Kidney (tissue), 13 donors: ENCODE measurements at regions not wholly inside any gene's neighbourhood (a gene's known extent, or its start where the extent isn't known, plus 50 kb on each side); places are given as distances from the start of the nearest gene placed in this dataset.

Experiments
- DNase-seq, 5 donors: peaks; one replicate each; pipeline ENCODE4 v3.0.0-alpha.2; 2013 to 2020
- FAIRE-seq: peaks from 2 replicates; lab custom pipeline; 2012; peaks lifted over from hg19 to GRCh38; lab: Jason Lieb, UNC
- H3K27ac ChIP-seq, 2 donors: one replicate each; pipeline ENCODE4 v1.7.0; 2013; ENCODE audit warnings: low read depth in 2 of 2, low read length in 2 of 2, inconsistent platforms in 1 of 2
- H3K27me3 ChIP-seq: one replicate; pipeline ENCODE4 v1.7.1; 2013; ENCODE audit warnings: low read length, inconsistent platforms; ENCODE audit not compliant: control insufficient read depth, insufficient read depth
- H3K36me3 ChIP-seq, 3 donors: one replicate each; pipeline versions ENCODE4 v1.7.0 to v1.7.1; 2013; ENCODE audit warnings: low read length in 3 of 3, control low read depth in 1 of 3, inconsistent platforms in 1 of 3; ENCODE audit not compliant: insufficient read depth in 3 of 3, control insufficient read depth in 2 of 3
- H3K4me1 ChIP-seq, 3 donors: one replicate each; pipeline versions ENCODE4 v1.7.0 to v1.7.1; 2013; ENCODE audit warnings: low read length in 3 of 3, inconsistent platforms in 1 of 3, low read depth in 1 of 3; ENCODE audit not compliant: control insufficient read depth in 2 of 3, insufficient read depth in 2 of 3
- H3K4me3 ChIP-seq, 3 donors: one replicate each; pipeline versions ENCODE4 v1.7.0 to v1.8.1; 2013; ENCODE audit warnings: low read length in 3 of 3, control low read depth in 1 of 3, inconsistent platforms in 1 of 3
- H3K9ac ChIP-seq, 3 donors: one replicate each; pipeline versions ENCODE4 v1.7.0 to v1.7.1; 2013; ENCODE audit warnings: low read length in 3 of 3, control low read depth in 1 of 3, inconsistent platforms in 1 of 3
- H3K9me3 ChIP-seq, 3 donors: one replicate each; pipeline versions ENCODE4 v1.7.0 to v1.7.1; 2013; ENCODE audit warnings: low read length in 3 of 3, control low read depth in 1 of 3, inconsistent platforms in 1 of 3; ENCODE audit not compliant: control insufficient read depth in 2 of 3, insufficient read depth in 1 of 3
- intact Hi-C: fragments of 100-400 bp; cut with DNase I; formaldehyde crosslinking; loops from one replicate; pipeline ENCODE4 v1.11.1; 2022
- TF ChIP-seq, protein P1 (sequence below): IDR thresholded peaks from 3 replicates; pipeline ENCODE4 v1.5.1; 2012; ENCODE audit warnings: mild to moderate bottlenecking, moderate library complexity, borderline replicate concordance; ENCODE audit not compliant: insufficient read depth; ENCODE audit errors: extremely low read depth
- donor health status: control.
- donor health status: control.
- donor health status: control.
- donor health status: control.
- donor health status: control.
- donor health status: DM: yes; HTN: yes; CAD: no.
- donor health status: Normal renal cell carcinoma (clear cell type).

- no peak overlapping the region for H3K27ac ChIP-seq
- FAIRE-seq (no peak), DNase-seq (no peak)
- TF ChIP-seq, protein P1, sequence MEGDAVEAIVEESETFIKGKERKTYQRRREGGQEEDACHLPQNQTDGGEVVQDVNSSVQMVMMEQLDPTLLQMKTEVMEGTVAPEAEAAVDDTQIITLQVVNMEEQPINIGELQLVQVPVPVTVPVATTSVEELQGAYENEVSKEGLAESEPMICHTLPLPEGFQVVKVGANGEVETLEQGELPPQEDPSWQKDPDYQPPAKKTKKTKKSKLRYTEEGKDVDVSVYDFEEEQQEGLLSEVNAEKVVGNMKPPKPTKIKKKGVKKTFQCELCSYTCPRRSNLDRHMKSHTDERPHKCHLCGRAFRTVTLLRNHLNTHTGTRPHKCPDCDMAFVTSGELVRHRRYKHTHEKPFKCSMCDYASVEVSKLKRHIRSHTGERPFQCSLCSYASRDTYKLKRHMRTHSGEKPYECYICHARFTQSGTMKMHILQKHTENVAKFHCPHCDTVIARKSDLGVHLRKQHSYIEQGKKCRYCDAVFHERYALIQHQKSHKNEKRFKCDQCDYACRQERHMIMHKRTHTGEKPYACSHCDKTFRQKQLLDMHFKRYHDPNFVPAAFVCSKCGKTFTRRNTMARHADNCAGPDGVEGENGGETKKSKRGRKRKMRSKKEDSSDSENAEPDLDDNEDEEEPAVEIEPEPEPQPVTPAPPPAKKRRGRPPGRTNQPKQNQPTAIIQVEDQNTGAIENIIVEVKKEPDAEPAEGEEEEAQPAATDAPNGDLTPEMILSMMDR: no peak
- H3K9ac ChIP-seq: no peak overlapping the region
- no peaks in the 10 kb centered on the region for H3K4me1 ChIP-seq
- H3K27me3 ChIP-seq: no peaks in the 10 kb centered on the region
- intact Hi-C loops: no loop called here
- H3K36me3 ChIP-seq: no peaks in the 10 kb centered on the region
- H3K9me3 ChIP-seq: no peaks in the 10 kb centered on the region
- H3K4me3 ChIP-seq: no peak overlapping the region
These were observed 1429.3 kb downstream of the BRD1 start for GRCh38 chr22:48398181-48398905.

- Histone ChIP-seq H3K9ac (no peak overlapping the region), H3K27ac (no peak overlapping the region), H3K36me3 (no peaks in the 10 kb centered on the region), H3K27me3 (no peaks in the 10 kb centered on the region), H3K4me3 (no peak overlapping the region), H3K9me3 (no peaks in the 10 kb centered on the region), H3K4me1 (no peaks in the 10 kb centered on the region)
- intact Hi-C loops: no loop called here
- DNase-seq: no peak
- no peak for FAIRE-seq
- TF ChIP-seq, protein P1: no peak
These were observed 1430.0 kb downstream of the BRD1 start for GRCh38 chr22:48397531-48398180.

- H3K9me3 ChIP-seq: no peaks in the 10 kb centered on the region
These were observed 1430.7 kb downstream of the BRD1 start for GRCh38 chr22:48396785-48397530.

More at GRCh38 chr22:48396785-48397530, 1430.7 kb downstream of the BRD1 start:
- Histone ChIP-seq H3K4me3 (no peak overlapping the region), H3K4me1 (no peaks in the 10 kb centered on the region), H3K36me3 (no peaks in the 10 kb centered on the region), H3K9ac (no peak overlapping the region), H3K27me3 (no peaks in the 10 kb centered on the region), H3K27ac (no peak overlapping the region)
- no peak for FAIRE-seq
- DNase-seq: no peak
- intact Hi-C loops: no loop called here
- TF ChIP-seq, protein P1: no peak
